ENCODE measurements at regions not wholly inside any gene's neighbourhood (a gene's known extent, or its start where the extent isn't known, plus 50 kb on each side); places are given as distances from the start of the nearest gene placed in this dataset.
"Not testable (repeated sequence)": the region's sequence is repeated elsewhere in the genome, so short reads cannot be mapped to it uniquely, and the experiment has no call there.

GRCh38 chr9:108803428-108804065, 52.2 kb downstream of the ACTL7B start:
- no peak for DNase-seq

GRCh38 chr9:108802967-108803366, 52.8 kb downstream of the ACTL7B start:
- no peak for DNase-seq

GRCh38 chr9:108801949-108802348, 53.8 kb downstream of the ACTL7B start:
- DNase-seq, result no peak

- no peak for DNase-seq
Measured at GRCh38 chr9:108800632-108801099, 55.1 kb downstream of the ACTL7B start.

- no peak for DNase-seq
Measured at GRCh38 chr9:108793573-108793972, 62.2 kb downstream of the ACTL7B start.

- DNase-seq, result no peak
Measured at GRCh38 chr9:108789742-108790141, 66.0 kb downstream of the ACTL7B start.

- DNase-seq, result peak; percentile 17
Measured at GRCh38 chr9:108787690-108788048, 68.1 kb downstream of the ACTL7B start.

GRCh38 chr9:108786901-108787689, 68.7 kb downstream of the ACTL7B start:
- no peak for DNase-seq

- DNase-seq, result no peak
Measured at GRCh38 chr9:108786322-108786721, 69.5 kb downstream of the ACTL7B start.

- DNase-seq, result no peak
Measured at GRCh38 chr9:108784998-108785397, 70.8 kb downstream of the ACTL7B start.

- DNase-seq, result no peak
Measured at GRCh38 chr9:108783731-108784495, 71.9 kb downstream of the ACTL7B start.

GRCh38 chr9:108783326-108783725, 72.5 kb downstream of the ACTL7B start:
- no peak for DNase-seq

GRCh38 chr9:108780942-108781734, 74.6 kb downstream of the ACTL7B start:
- no peak for DNase-seq

- no peak for DNase-seq
Measured at GRCh38 chr9:108779551-108780325, 76.0 kb downstream of the ACTL7B start.

GRCh38 chr9:108776920-108777639, 78.7 kb downstream of the ACTL7B start:
- no peak for DNase-seq

- no peak for DNase-seq
Measured at GRCh38 chr9:108775901-108776306, 79.9 kb downstream of the ACTL7B start.

- DNase-seq, result not testable (repeated sequence)
Measured at GRCh38 chr9:108774088-108774487, 81.7 kb downstream of the ACTL7B start.

GRCh38 chr9:108772301-108772894, 83.4 kb downstream of the ACTL7B start:
- DNase-seq, result no peak

- DNase-seq, result no peak
Measured at GRCh38 chr9:108768744-108769143, 87.0 kb downstream of the ACTL7B start.

- no peak for DNase-seq
Measured at GRCh38 chr9:108766626-108767161, 89.1 kb downstream of the ACTL7B start.

GRCh38 chr9:108765265-108765664, 90.5 kb downstream of the ACTL7B start:
- DNase-seq, result no peak

Data from NCI-H526 treated with DMSO at 0.1 percent for 48 hours (cell line).